Heart left ventricle (tissue), 16 donors: ENCODE measurements at regions not wholly inside any gene's neighbourhood (a gene's known extent, or its start where the extent isn't known, plus 50 kb on each side); places are given as distances from the start of the nearest gene placed in this dataset.

Experiments
- ATAC-seq, 4 donors: fragments of 200-7000 bp; cut with Tn5 transposase; one replicate each; pipeline ENCODE4 v1.9.1; 2020 to 2022; ENCODE audit warnings: moderate library complexity in 4 of 4, mild to moderate bottlenecking in 3 of 4, moderate number of reproducible peaks in 1 of 4
- DNase-seq, 5 donors: peaks; one replicate each; pipeline ENCODE4 v3.0.0-alpha.2; 2020
- H3K27ac ChIP-seq, 12 donors: fragments of 200-600 bp; sonication (generic) in 4 of 12; one replicate each; pipeline versions ENCODE4 v1.5.0 to v1.8.0; 2016 to 2022; ENCODE audit warnings: mild to moderate bottlenecking in 2 of 12
- H3K27me3 ChIP-seq, 9 donors: fragments of 200-600 bp; sonication (generic) in 2 of 9; one replicate each; pipeline versions ENCODE4 v1.5.1 to v1.8.0; 2016 to 2022; ENCODE audit warnings: mild to moderate bottlenecking in 3 of 9
- H3K36me3 ChIP-seq, 9 donors: fragments of 200-600 bp; sonication (generic) in 2 of 9; one replicate each; pipeline versions ENCODE4 v1.5.0 to v1.8.0; 2018 to 2022; ENCODE audit warnings: mild to moderate bottlenecking in 2 of 9
- H3K4me1 ChIP-seq, 12 donors: fragments of 200-600 bp; sonication (generic) in 4 of 12; one replicate each; pipeline versions ENCODE4 v1.5.0 to v1.8.0; 2016 to 2022; ENCODE audit warnings: mild to moderate bottlenecking in 3 of 12
- H3K4me3 ChIP-seq, 12 donors: fragments of 200-600 bp; sonication (generic) in 4 of 12; one replicate each; pipeline versions ENCODE4 v1.5.0 to v1.8.0; 2017 to 2022; ENCODE audit warnings: mild to moderate bottlenecking in 9 of 12, moderate library complexity in 4 of 12
- H3K9me3 ChIP-seq, 12 donors: fragments of 200-600 bp; sonication (generic) in 4 of 12; one replicate each; pipeline versions ENCODE4 v1.5.0 to v1.8.0; 2016 to 2022; ENCODE audit warnings: mild to moderate bottlenecking in 1 of 12
- CTCF ChIP-seq, 12 donors: fragments of 200-600 bp; sonication (generic) in 4 of 12; IDR thresholded peaks; one replicate each; pipeline versions ENCODE4 v1.5.0 to v1.8.0; 2018 to 2022; ENCODE audit warnings: antibody characterized with exemption in 12 of 12, mild to moderate bottlenecking in 5 of 12
- POLR2A ChIP-seq, 2 donors: fragments of 450-650 bp; IDR thresholded peaks; one replicate each; pipeline ENCODE4 v1.6.1; 2017; ENCODE audit warnings: antibody characterized with exemption in 2 of 2, mild to moderate bottlenecking in 2 of 2, moderate library complexity in 2 of 2
- WGBS, 4 donors: extraction: QIAGEN DNeasy Blood & Tissue Kit in 2 of 4; methylation state at CpG; one replicate each; pipeline versions ENCODE4 v1.1.5 to v1.1.7; 2013 to 2018; 5-methylcytosine and 5-hydroxymethylcytosine counted together
- intact Hi-C, 10 donors: fragments of 100-400 bp; cut with DNase I; formaldehyde crosslinking; loops; one replicate each; pipeline versions ENCODE4 v1.11.1 to v1.14.2; 2022
- donor health status: ischemic (EF 13 %, LVEDD 7.1; RV severe dilation, severe dysfunction).
- donor health status: healthy with polysubstance abuse.
- donor health status: DM: no; HTN: yes; CAD: no.
- donor health status: DM: no; HTN: no; CAD: no.
- donor health status: ischemic (EF 25% LVEDD 6.9; RV normal size, moderate dysfunction).
- donor health status: ischemic (EF 25% LVEDD 5.7; RV mildly dilated, moderate dysfunction).
- donor health status: healthy.
- donor health status: DM: yes; HTN: yes; CAD: no.
- donor health status: ischemic (EF 35%, LVEDD 5.7; RV mildly dilated, moderate dysfunction).
- donor health status: nonischemic (EF 11% LVEDD 7.7; RV severe dilation, severe dysfunction).
- donor health status: DM: yes; HTN: yes; CAD: no.
- donor health status: PGD.
- donor health status: ischemic (EF 29% LVEDD 5.4; RV normal size, mild dysfunction).
- donor health status: nonischemic (EF 23%, LVEDD 6.1; RV moderate dilation, normal function).

GRCh38 chr3:124566701-124567100, 163.6 kb upstream of the UMPS start:
- 61 to 95% (median 67%) methylated on average over 2 of the region's 2 CpGs for WGBS, 4 donors
- intact Hi-C loops: loop anchor here in 7 of 10 donors (1.0 to 10.0 kb wide), 5 partner anchors 123 to 341 kb away; no protein-coding TSS in a partner anchor
- H3K27me3 ChIP-seq: no peaks in the 10 kb centered on the region

GRCh38 chr3:124567179-124567578, 163.1 kb upstream of the UMPS start:
- intact Hi-C loops: loop anchor here in 7 of 10 donors (1.0 to 10.0 kb wide), 5 partner anchors 122 to 340 kb away; no protein-coding TSS in a partner anchor
- DNase-seq (no peak), ATAC-seq (no peak)
- H3K27me3 ChIP-seq: no peaks in the 10 kb centered on the region
- 62 to 77% (median 69%) methylated on average over 1 of the region's 1 CpG for WGBS, 4 donors
- H3K4me3 ChIP-seq: no peak overlapping the region
- H3K27ac ChIP-seq: no peak overlapping the region
- no peaks in the 10 kb centered on the region for H3K9me3 ChIP-seq
- H3K4me1 ChIP-seq: peaks cover 0 to 27% (median 13%) of the 10 kb centered on the region in 12 donors
- peaks cover 0 to 3% (median 0%) of the 10 kb centered on the region in 9 donors for H3K36me3 ChIP-seq
- TF ChIP-seq POLR2A (IDR thresholded peaks at IDR 0.05) (no peak), CTCF (IDR thresholded peaks at IDR 0.05) (no peak)

More at GRCh38 chr3:124566701-124567100, 163.6 kb upstream of the UMPS start:
- H3K9me3 ChIP-seq: no peaks in the 10 kb centered on the region
- peaks cover 0 to 3% (median 0%) of the 10 kb centered on the region in 9 donors for H3K36me3 ChIP-seq
- no peak overlapping the region for H3K4me3 ChIP-seq
- peaks cover 0 to 27% (median 13%) of the 10 kb centered on the region in 12 donors for H3K4me1 ChIP-seq
- no peak for ATAC-seq
- DNase-seq: no peak
- TF ChIP-seq POLR2A (IDR thresholded peaks at IDR 0.05) (no peak), CTCF (IDR thresholded peaks at IDR 0.05) (no peak)
- H3K27ac ChIP-seq: no peak overlapping the region

GRCh38 chr3:124569761-124570160, 160.5 kb upstream of the UMPS start:
- ATAC-seq (peak; percentile 89 to 93 (median 90)), DNase-seq (peak; percentile 60 to 82 (median 67))
- no peaks in the 10 kb centered on the region for H3K9me3 ChIP-seq
- H3K4me1 ChIP-seq: peaks cover 0 to 27% (median 11%) of the 10 kb centered on the region in 12 donors
- 43 to 64% (median 51%) methylated on average over 1 of the region's 1 CpG for WGBS, 4 donors
- no peak overlapping the region for H3K4me3 ChIP-seq
- H3K27ac ChIP-seq: peak overlapping the region in 5 of 12 donors; percentile 23 to 52 (median 46)
- no peak for TF ChIP-seq POLR2A (IDR thresholded peaks at IDR 0.05)
- no peak for TF ChIP-seq CTCF (IDR thresholded peaks at IDR 0.05)
- intact Hi-C loops: loop anchor here in 8 of 10 donors (5.0 to 10.0 kb wide), 3 partner anchors 333 to 338 kb away; no protein-coding TSS in a partner anchor
- H3K36me3 ChIP-seq: no peaks in the 10 kb centered on the region
- H3K27me3 ChIP-seq: no peaks in the 10 kb centered on the region

DNA sequence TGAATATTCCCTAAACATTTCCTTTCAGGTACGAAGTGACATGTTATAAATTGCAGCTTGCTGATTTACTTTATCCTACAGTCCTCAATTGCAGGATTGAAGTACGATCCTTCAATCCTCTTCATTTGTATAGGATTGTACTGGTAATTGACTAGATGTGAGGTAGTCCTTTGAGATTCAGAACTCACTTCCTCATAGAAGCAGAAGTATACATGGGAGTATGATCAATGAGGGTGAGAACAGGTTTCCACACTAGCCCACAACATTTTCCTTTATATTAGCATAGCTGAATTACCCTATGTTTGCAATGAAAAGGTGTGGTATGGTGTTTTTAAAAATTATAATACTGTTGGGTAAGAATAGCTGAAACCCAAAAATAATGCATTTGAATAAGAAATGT, 160.0 kb upstream of the UMPS start:
- no peak overlapping the region for H3K4me3 ChIP-seq
- ATAC-seq (no peak), DNase-seq (no peak)
- peak overlapping the region in 5 of 12 donors; percentile 23 to 52 (median 46) for H3K27ac ChIP-seq
- peaks cover 0 to 27% (median 10%) of the 10 kb centered on the region in 12 donors for H3K4me1 ChIP-seq
- no peaks in the 10 kb centered on the region for H3K27me3 ChIP-seq
- WGBS, 4 donors: 49 to 65% (median 60%) methylated on average over 2 of the region's 2 CpGs
- no peak for TF ChIP-seq POLR2A (IDR thresholded peaks at IDR 0.05)
- TF ChIP-seq CTCF (IDR thresholded peaks at IDR 0.05): no peak
- intact Hi-C loops: loop anchor here in 1 of 10 donors (10.0 kb wide), 1 partner anchor 335 kb away; no protein-coding TSS in a partner anchor
- no peaks in the 10 kb centered on the region for H3K36me3 ChIP-seq
- H3K9me3 ChIP-seq: no peaks in the 10 kb centered on the region
